ENCODE measurements at regions not wholly inside any gene's neighbourhood (a gene's known extent, or its start where the extent isn't known, plus 50 kb on each side); places are given as distances from the start of the nearest gene placed in this dataset.

- Mint-ChIP-seq H3K4me1 (ENCODE audit: low read depth) (no peaks in the 10 kb centered on the region), H3K4me3 (ENCODE audit: low read depth) (no peak overlapping the region), H3K36me3 (ENCODE audit: low read depth) (no peaks in the 10 kb centered on the region), H3K27ac (no peak overlapping the region), H3K9me3 (no peaks in the 10 kb centered on the region), H3K27me3 (ENCODE audit: low read depth) (no peaks in the 10 kb centered on the region)
- DNase-seq (ENCODE audit: low spot score): no peak
- intact Hi-C loops (cut with micrococcal nuclease): no loop called here
These were observed 182.5 kb upstream of the OSR1 start for GRCh38 chr2:19540739-19541525.

- intact Hi-C loops (cut with micrococcal nuclease): no loop called here
- Mint-ChIP-seq H3K9me3 (no peaks in the 10 kb centered on the region), H3K4me3 (ENCODE audit: low read depth) (no peak overlapping the region), H3K4me1 (ENCODE audit: low read depth) (no peaks in the 10 kb centered on the region), H3K36me3 (ENCODE audit: low read depth) (no peaks in the 10 kb centered on the region), H3K27me3 (ENCODE audit: low read depth) (no peaks in the 10 kb centered on the region), H3K27ac (no peak overlapping the region)
- no peak for DNase-seq (ENCODE audit: low spot score)
These were observed 180.1 kb upstream of the OSR1 start for GRCh38 chr2:19538411-19538963.

- H3K4me1 Mint-ChIP-seq (ENCODE audit: low read depth): no peaks in the 10 kb centered on the region
- H3K36me3 Mint-ChIP-seq (ENCODE audit: low read depth): no peaks in the 10 kb centered on the region
- no peak for DNase-seq (ENCODE audit: low spot score)
- intact Hi-C loops (cut with micrococcal nuclease): no loop called here
- H3K27ac Mint-ChIP-seq: no peak overlapping the region
- H3K4me3 Mint-ChIP-seq (ENCODE audit: low read depth): no peak overlapping the region
- H3K9me3 Mint-ChIP-seq: no peaks in the 10 kb centered on the region
- no peaks in the 10 kb centered on the region for H3K27me3 Mint-ChIP-seq (ENCODE audit: low read depth)
These were observed 177.7 kb upstream of the OSR1 start for GRCh38 chr2:19536136-19536535.

- intact Hi-C loops (cut with micrococcal nuclease): no loop called here
- DNase-seq (ENCODE audit: low spot score): no peak
- no peaks in the 10 kb centered on the region for H3K36me3 Mint-ChIP-seq (ENCODE audit: low read depth)
- no peaks in the 10 kb centered on the region for H3K27me3 Mint-ChIP-seq (ENCODE audit: low read depth)
- no peak overlapping the region for H3K4me3 Mint-ChIP-seq (ENCODE audit: low read depth)
- H3K4me1 Mint-ChIP-seq (ENCODE audit: low read depth): no peaks in the 10 kb centered on the region
- H3K27ac Mint-ChIP-seq: no peak overlapping the region
- no peaks in the 10 kb centered on the region for H3K9me3 Mint-ChIP-seq
These were observed 174.2 kb upstream of the OSR1 start for GRCh38 chr2:19532547-19533196.

GRCh38 chr2:19529677-19530076 lies 171.3 kb upstream of the OSR1 start:
- H3K9me3 Mint-ChIP-seq: no peaks in the 10 kb centered on the region
- intact Hi-C loops (cut with micrococcal nuclease): no loop called here
- no peak overlapping the region for H3K4me3 Mint-ChIP-seq (ENCODE audit: low read depth)
- no peak overlapping the region for H3K27ac Mint-ChIP-seq
- DNase-seq (ENCODE audit: low spot score): no peak
- H3K27me3 Mint-ChIP-seq (ENCODE audit: low read depth): no peaks in the 10 kb centered on the region
- no peaks in the 10 kb centered on the region for H3K36me3 Mint-ChIP-seq (ENCODE audit: low read depth)
- H3K4me1 Mint-ChIP-seq (ENCODE audit: low read depth): no peaks in the 10 kb centered on the region

- DNase-seq (ENCODE audit: low spot score): no peak
- no peaks in the 10 kb centered on the region for H3K4me1 Mint-ChIP-seq (ENCODE audit: low read depth)
- H3K9me3 Mint-ChIP-seq: no peaks in the 10 kb centered on the region
- no peak overlapping the region for H3K27ac Mint-ChIP-seq
- H3K27me3 Mint-ChIP-seq (ENCODE audit: low read depth): no peaks in the 10 kb centered on the region
- H3K36me3 Mint-ChIP-seq (ENCODE audit: low read depth): no peaks in the 10 kb centered on the region
- intact Hi-C loops (cut with micrococcal nuclease): no loop called here
- no peak overlapping the region for H3K4me3 Mint-ChIP-seq (ENCODE audit: low read depth)
These were observed 169.3 kb upstream of the OSR1 start for GRCh38 chr2:19527771-19528170.

- Mint-ChIP-seq H3K4me1 (ENCODE audit: low read depth) (no peaks in the 10 kb centered on the region), H3K27me3 (ENCODE audit: low read depth) (no peaks in the 10 kb centered on the region), H3K4me3 (ENCODE audit: low read depth) (no peak overlapping the region), H3K9me3 (no peaks in the 10 kb centered on the region), H3K36me3 (ENCODE audit: low read depth) (no peaks in the 10 kb centered on the region), H3K27ac (no peak overlapping the region)
- no peak for DNase-seq (ENCODE audit: low spot score)
- intact Hi-C loops (cut with micrococcal nuclease): no loop called here
These were observed 166.9 kb upstream of the OSR1 start for GRCh38 chr2:19525313-19525712.

- H3K9me3 Mint-ChIP-seq: no peaks in the 10 kb centered on the region
These were observed 160.6 kb upstream of the OSR1 start for GRCh38 chr2:19519045-19519444.

GRCh38 chr2:19507137-19507536 lies 148.7 kb upstream of the OSR1 start:
- Mint-ChIP-seq H3K4me1 (ENCODE audit: low read depth) (no peaks in the 10 kb centered on the region), H3K27ac (no peak overlapping the region), H3K36me3 (ENCODE audit: low read depth) (no peaks in the 10 kb centered on the region), H3K4me3 (ENCODE audit: low read depth) (no peak overlapping the region), H3K27me3 (ENCODE audit: low read depth) (peaks cover 18% of the 10 kb centered on the region), H3K9me3 (peaks cover 5% of the 10 kb centered on the region)
- no peak for DNase-seq (ENCODE audit: low spot score)
- intact Hi-C loops (cut with micrococcal nuclease): no loop called here

More at GRCh38 chr2:19519045-19519444, 160.6 kb upstream of the OSR1 start:
- Mint-ChIP-seq H3K27ac (no peak overlapping the region), H3K4me1 (ENCODE audit: low read depth) (no peaks in the 10 kb centered on the region), H3K27me3 (ENCODE audit: low read depth) (no peaks in the 10 kb centered on the region), H3K36me3 (ENCODE audit: low read depth) (no peaks in the 10 kb centered on the region), H3K4me3 (ENCODE audit: low read depth) (no peak overlapping the region)
- intact Hi-C loops (cut with micrococcal nuclease): no loop called here
- DNase-seq (ENCODE audit: low spot score): no peak

GRCh38 chr2:19505199-19506136 lies 147.0 kb upstream of the OSR1 start:
- DNase-seq (ENCODE audit: low spot score): no peak
- Mint-ChIP-seq H3K9me3 (peaks cover 5% of the 10 kb centered on the region), H3K27me3 (ENCODE audit: low read depth) (peaks cover 22% of the 10 kb centered on the region), H3K36me3 (ENCODE audit: low read depth) (no peaks in the 10 kb centered on the region), H3K4me3 (ENCODE audit: low read depth) (no peak overlapping the region), H3K27ac (no peak overlapping the region), H3K4me1 (ENCODE audit: low read depth) (no peaks in the 10 kb centered on the region)
- intact Hi-C loops (cut with micrococcal nuclease): no loop called here

GRCh38 chr2:19504400-19505198 lies 146.2 kb upstream of the OSR1 start:
- DNase-seq (ENCODE audit: low spot score): no peak
- H3K4me1 Mint-ChIP-seq (ENCODE audit: low read depth): no peaks in the 10 kb centered on the region
- H3K9me3 Mint-ChIP-seq: peaks cover 5% of the 10 kb centered on the region
- H3K36me3 Mint-ChIP-seq (ENCODE audit: low read depth): no peaks in the 10 kb centered on the region
- no peak overlapping the region for H3K4me3 Mint-ChIP-seq (ENCODE audit: low read depth)
- intact Hi-C loops (cut with micrococcal nuclease): no loop called here
- peaks cover 22% of the 10 kb centered on the region for H3K27me3 Mint-ChIP-seq (ENCODE audit: low read depth)
- H3K27ac Mint-ChIP-seq: no peak overlapping the region

GRCh38 chr2:19503915-19504314 lies 145.5 kb upstream of the OSR1 start:
- intact Hi-C loops (cut with micrococcal nuclease): no loop called here
- H3K4me3 Mint-ChIP-seq (ENCODE audit: low read depth): no peak overlapping the region
- peaks cover 5% of the 10 kb centered on the region for H3K9me3 Mint-ChIP-seq
- no peaks in the 10 kb centered on the region for H3K4me1 Mint-ChIP-seq (ENCODE audit: low read depth)
- no peak overlapping the region for H3K27ac Mint-ChIP-seq
- no peaks in the 10 kb centered on the region for H3K36me3 Mint-ChIP-seq (ENCODE audit: low read depth)
- H3K27me3 Mint-ChIP-seq (ENCODE audit: low read depth): peaks cover 24% of the 10 kb centered on the region
- no peak for DNase-seq (ENCODE audit: low spot score)

All from activated T-helper 2 cell treated with anti-CD3 and anti-CD28 coated beads, Interferon-gamma antibody, Interleukin-2, Interleukin-4, amounts not matched to agents 10 μg/mL and 5 μg/mL and 100 μg/mL, durations not matched to agents 14 hours and 24 hours and 36 hours (primary cell).